Testis (tissue), 2 donors: ENCODE measurements at regions not wholly inside any gene's neighbourhood (a gene's known extent, or its start where the extent isn't known, plus 50 kb on each side); places are given as distances from the start of the nearest gene placed in this dataset.
"Not testable (repeated sequence)": the region's sequence is repeated elsewhere in the genome, so short reads cannot be mapped to it uniquely, and the experiment has no call there.

ENCODE experiments used
- POLR2A ChIP-seq: fragments of 450-650 bp; IDR thresholded peaks from one replicate; pipeline ENCODE4 v1.6.1; 2017; ENCODE audit warnings: antibody characterized with exemption, mild to moderate bottlenecking, moderate library complexity
- TF ChIP-seq, protein P1 (sequence below), 3 experiments: fragments of 450-650 bp in 2 of 3; fragments of 200-600 bp in 1 of 3; sonication (generic) in 1 of 3; IDR thresholded peaks; one replicate each; pipeline ENCODE4 v1.5.1; 2016 to 2019; ENCODE audit warnings: antibody characterized with exemption in 3 of 3, mild to moderate bottlenecking in 2 of 3, moderate library complexity in 1 of 3

DNA sequence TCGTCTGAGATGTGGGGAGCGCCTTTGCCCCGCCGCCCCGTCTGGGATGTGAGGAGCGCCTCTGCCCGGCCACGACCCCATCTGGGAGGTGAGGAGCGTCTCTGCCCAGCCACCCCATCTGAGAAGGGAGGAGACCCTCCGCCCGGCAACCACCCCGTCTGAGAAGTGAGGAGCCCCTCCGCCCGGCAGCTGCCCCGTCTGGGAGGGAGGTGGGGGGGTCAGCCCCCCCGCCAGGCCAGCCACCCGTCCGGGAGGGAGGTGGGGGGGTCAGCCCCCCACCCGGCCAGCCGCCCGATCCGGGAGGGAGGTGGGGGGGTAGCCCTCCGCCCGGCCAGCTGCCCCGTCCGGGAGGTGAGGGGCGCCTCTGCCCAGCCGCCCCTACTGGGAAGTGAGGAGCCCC, 174.8 kb upstream of the CSNK1A1L start:
- TF ChIP-seq, protein P1, sequence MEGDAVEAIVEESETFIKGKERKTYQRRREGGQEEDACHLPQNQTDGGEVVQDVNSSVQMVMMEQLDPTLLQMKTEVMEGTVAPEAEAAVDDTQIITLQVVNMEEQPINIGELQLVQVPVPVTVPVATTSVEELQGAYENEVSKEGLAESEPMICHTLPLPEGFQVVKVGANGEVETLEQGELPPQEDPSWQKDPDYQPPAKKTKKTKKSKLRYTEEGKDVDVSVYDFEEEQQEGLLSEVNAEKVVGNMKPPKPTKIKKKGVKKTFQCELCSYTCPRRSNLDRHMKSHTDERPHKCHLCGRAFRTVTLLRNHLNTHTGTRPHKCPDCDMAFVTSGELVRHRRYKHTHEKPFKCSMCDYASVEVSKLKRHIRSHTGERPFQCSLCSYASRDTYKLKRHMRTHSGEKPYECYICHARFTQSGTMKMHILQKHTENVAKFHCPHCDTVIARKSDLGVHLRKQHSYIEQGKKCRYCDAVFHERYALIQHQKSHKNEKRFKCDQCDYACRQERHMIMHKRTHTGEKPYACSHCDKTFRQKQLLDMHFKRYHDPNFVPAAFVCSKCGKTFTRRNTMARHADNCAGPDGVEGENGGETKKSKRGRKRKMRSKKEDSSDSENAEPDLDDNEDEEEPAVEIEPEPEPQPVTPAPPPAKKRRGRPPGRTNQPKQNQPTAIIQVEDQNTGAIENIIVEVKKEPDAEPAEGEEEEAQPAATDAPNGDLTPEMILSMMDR (IDR thresholded peaks at IDR 0.05), result not testable (repeated sequence)
- TF ChIP-seq POLR2A, result not testable (repeated sequence)
